H9 (cell line): ENCODE measurements at regions not wholly inside any gene's neighbourhood (a gene's known extent, or its start where the extent isn't known, plus 50 kb on each side); places are given as distances from the start of the nearest gene placed in this dataset.

Experiments
- DNase-seq: peaks from one replicate; pipeline ENCODE4 v3.0.0-alpha.2; 2017
- H2AFZ ChIP-seq: one replicate; pipeline ENCODE4 v1.6.1; 2013; ENCODE audit warnings: mild to moderate bottlenecking, low read length, control low read depth, moderate library complexity
- H2AK5ac ChIP-seq: 2 replicates; pipeline ENCODE4 v1.6.1; 2013; ENCODE audit warnings: low read length, control low read depth, mixed read lengths; ENCODE audit not compliant: insufficient read length
- H2BK120ac ChIP-seq: one replicate; pipeline ENCODE4 v1.6.1; 2013; ENCODE audit warnings: low read depth, mild to moderate bottlenecking, low read length, control low read depth, inconsistent platforms; ENCODE audit not compliant: poor library complexity, severe bottlenecking
- H2BK12ac ChIP-seq: 2 replicates; pipeline ENCODE4 v1.6.1; 2013; ENCODE audit warnings: low read length, control low read depth, mixed read lengths, low read depth; ENCODE audit not compliant: insufficient read length
- H2BK15ac ChIP-seq: 2 replicates; pipeline ENCODE4 v1.6.1; 2013; ENCODE audit warnings: low read depth, low read length, control low read depth
- H2BK20ac ChIP-seq: one replicate; pipeline ENCODE4 v1.6.1; 2013; ENCODE audit warnings: low read depth, mild to moderate bottlenecking, low read length, control low read depth, inconsistent platforms; ENCODE audit not compliant: poor library complexity, severe bottlenecking
- H2BK5ac ChIP-seq: 2 replicates; pipeline ENCODE4 v1.6.1; 2013; ENCODE audit warnings: low read length, control low read depth, mixed read lengths; ENCODE audit not compliant: insufficient read length
- H3K14ac ChIP-seq: 2 replicates; pipeline ENCODE4 v1.6.1; 2013; ENCODE audit warnings: low read length, control low read depth; ENCODE audit not compliant: insufficient read depth
- H3K18ac ChIP-seq: 2 replicates; pipeline ENCODE4 v1.6.1; 2013; ENCODE audit warnings: low read depth, mild to moderate bottlenecking, mixed read lengths, low read length, control low read depth; ENCODE audit not compliant: insufficient read length
- H3K23ac ChIP-seq: 2 replicates; pipeline ENCODE4 v1.6.1; 2013; ENCODE audit warnings: low read length, control low read depth, mixed read lengths, low read depth; ENCODE audit not compliant: insufficient read length
- H3K23me2 ChIP-seq: 2 replicates; pipeline ENCODE4 v1.6.1; 2013; ENCODE audit warnings: low read depth, mild to moderate bottlenecking, mixed read lengths, low read length, control low read depth; ENCODE audit not compliant: insufficient read length, poor library complexity, severe bottlenecking
- H3K27ac ChIP-seq: 2 replicates; pipeline ENCODE4 v1.5.1; 2013; ENCODE audit warnings: low read length, control low read depth, mixed read lengths, low read depth; ENCODE audit not compliant: insufficient read length
- H3K27me3 ChIP-seq: 2 replicates; pipeline ENCODE4 v1.6.1; 2013; ENCODE audit warnings: low read length, control low read depth, inconsistent platforms; ENCODE audit not compliant: insufficient read depth
- H3K4ac ChIP-seq: 2 replicates; pipeline ENCODE4 v1.6.1; 2013; ENCODE audit warnings: low read depth, mild to moderate bottlenecking, control low read depth, inconsistent platforms, low read length, moderate library complexity
- H3K4me1 ChIP-seq: 2 replicates; pipeline ENCODE4 v1.6.1; 2013; ENCODE audit warnings: low read length, control low read depth, inconsistent platforms; ENCODE audit not compliant: insufficient read depth
- H3K4me2 ChIP-seq: 2 replicates; pipeline ENCODE4 v1.6.1; 2013; ENCODE audit warnings: low read length, control low read depth, mixed read lengths; ENCODE audit not compliant: insufficient read length, insufficient read depth
- H3K56ac ChIP-seq: 2 replicates; pipeline ENCODE4 v1.6.1; 2013; ENCODE audit warnings: low read depth, mild to moderate bottlenecking, mixed read lengths, low read length, control low read depth; ENCODE audit not compliant: insufficient read length
- H3K79me1 ChIP-seq: 2 replicates; pipeline ENCODE4 v1.6.1; 2013; ENCODE audit warnings: low read depth, mild to moderate bottlenecking, moderate library complexity, low read length, control low read depth, inconsistent platforms; ENCODE audit not compliant: insufficient read depth, poor library complexity, severe bottlenecking
- H3K79me2 ChIP-seq: 2 replicates; pipeline ENCODE4 v1.6.1; 2013; ENCODE audit warnings: low read length, control low read depth, inconsistent platforms; ENCODE audit not compliant: insufficient read depth
- H3K9ac ChIP-seq: 2 replicates; pipeline ENCODE4 v1.6.1; 2013; ENCODE audit warnings: low read length, control low read depth, mixed read lengths; ENCODE audit not compliant: insufficient read length; ENCODE audit errors: extremely low read depth
- H3K9me3 ChIP-seq: one replicate; pipeline ENCODE4 v1.6.1; 2013; ENCODE audit warnings: low read depth, low read length, inconsistent platforms; ENCODE audit not compliant: control insufficient read depth
- H3T11ph ChIP-seq: one replicate; pipeline ENCODE4 v1.6.1; 2013; ENCODE audit warnings: mild to moderate bottlenecking, low read length, control low read depth, inconsistent platforms
- H4K20me1 ChIP-seq: one replicate; pipeline ENCODE4 v1.6.1; 2013; ENCODE audit not compliant: control insufficient read depth, insufficient read length, insufficient read depth
- H4K5ac ChIP-seq: 2 replicates; pipeline ENCODE4 v1.6.1; 2013; ENCODE audit warnings: low read depth, mild to moderate bottlenecking, mixed read lengths, low read length, control low read depth; ENCODE audit not compliant: insufficient read length
- H4K8ac ChIP-seq: replicated peaks from 2 replicates; pipeline ENCODE4 v1.6.1; 2013; ENCODE audit warnings: low read length, control low read depth, mixed read lengths, low read depth; ENCODE audit not compliant: insufficient read length
- H4K91ac ChIP-seq: 2 replicates; pipeline ENCODE4 v1.6.1; 2013; ENCODE audit warnings: low read depth, mild to moderate bottlenecking, moderate library complexity, mixed read lengths, low read length, control low read depth; ENCODE audit not compliant: insufficient read length
- H3K27ac Mint-ChIP-seq, 3 experiments: 2 replicates in 2 of 3; 3 replicates in 1 of 3; pipeline ENCODE4 v1.8.0; 2020 to 2021; ENCODE audit warnings: mixed read lengths in 3 of 3, mild to moderate bottlenecking in 1 of 3, moderate library complexity in 1 of 3
- H3K27me3 Mint-ChIP-seq: 2 replicates; pipeline ENCODE4 v1.8.0; 2021; ENCODE audit warnings: low read depth, mild to moderate bottlenecking, moderate library complexity, mixed read lengths
- H3K36me3 Mint-ChIP-seq, 3 experiments: 2 replicates in 2 of 3; 3 replicates in 1 of 3; pipeline ENCODE4 v1.8.0; 2020 to 2021; ENCODE audit warnings: low read depth in 3 of 3, mixed read lengths in 3 of 3; ENCODE audit not compliant: insufficient read depth in 1 of 3
- H3K4me1 Mint-ChIP-seq, 2 experiments: 2 replicates each; pipeline ENCODE4 v1.8.0; 2020; ENCODE audit warnings: mixed read lengths in 2 of 2
- H3K4me3 Mint-ChIP-seq, 2 experiments: 2 replicates in 1 of 2; 3 replicates in 1 of 2; pipeline ENCODE4 v1.8.0; 2020 to 2021; ENCODE audit warnings: mild to moderate bottlenecking in 2 of 2, mixed read lengths in 2 of 2, moderate library complexity in 1 of 2
- H3K9me3 Mint-ChIP-seq, 2 experiments: 2 replicates in 1 of 2; 3 replicates in 1 of 2; pipeline ENCODE4 v1.8.0; 2020; ENCODE audit warnings: mild to moderate bottlenecking in 2 of 2, mixed read lengths in 2 of 2, moderate library complexity in 1 of 2
- CTCF ChIP-seq: fragments of 200-600 bp; sonication (generic); conservative IDR thresholded peaks from 3 replicates; pipeline ENCODE4 v1.8.0; 2021; ENCODE audit warnings: antibody characterized with exemption, mild to moderate bottlenecking
- WGBS: extraction: QIAGEN DNeasy Blood & Tissue Kit; methylation state at CpG from one replicate; pipeline ENCODE4 v1.1.7; 2013; ENCODE audit warnings: missing lambda C conversion rate, low lambda C conversion rate, mixed read lengths; ENCODE audit not compliant: insufficient read length; ENCODE audit errors: extremely low coverage; 5-methylcytosine and 5-hydroxymethylcytosine counted together

GRCh38 chr2:207464007-207464406 lies 65.8 kb upstream of the CREB1 start:
- Histone ChIP-seq H4K5ac (no peak overlapping the region), H2BK15ac (no peak overlapping the region), H4K91ac (no peak overlapping the region), H4K8ac (no peak overlapping the region), H3K14ac (no peak overlapping the region), H3K9ac (no peak overlapping the region), H3K4me2 (no peak overlapping the region), H2AFZ (no peak overlapping the region), H3T11ph (no peak overlapping the region), H2BK120ac (no peak overlapping the region), H2BK12ac (no peak overlapping the region), H4K20me1 (no peaks in the 10 kb centered on the region), H3K56ac (no peak overlapping the region), H2BK20ac (no peak overlapping the region), H3K79me2 (no peaks in the 10 kb centered on the region), H3K9me3 (no peaks in the 10 kb centered on the region), H3K79me1 (no peaks in the 10 kb centered on the region), H3K27ac (no peak overlapping the region), H3K23me2 (no peaks in the 10 kb centered on the region), H3K18ac (no peak overlapping the region), H3K4me1 (no peaks in the 10 kb centered on the region; the same call in 1 of the 2 replicates), H2AK5ac (no peak overlapping the region), H2BK5ac (no peak overlapping the region), H3K23ac (no peak overlapping the region), H3K4ac (no peak overlapping the region), H3K27me3 (no peaks in the 10 kb centered on the region)
- no peak overlapping the region for H3K4me3 Mint-ChIP-seq
- H3K27ac Mint-ChIP-seq = no peak overlapping the region
- H3K36me3 Mint-ChIP-seq = no peaks in the 10 kb centered on the region
- no peak for DNase-seq
- no peaks in the 10 kb centered on the region for H3K9me3 Mint-ChIP-seq
- peaks cover 25 to 29% of the 10 kb centered on the region in 2 experiments for H3K4me1 Mint-ChIP-seq
- no peak for TF ChIP-seq CTCF
- no CpG with 5 or more reads among the region's 10 CpGs for WGBS
- H3K27me3 Mint-ChIP-seq = peaks cover 1% of the 10 kb centered on the region; the same call in 1 of the 2 replicates
